Endodermal cell (in vitro differentiated cells): ENCODE measurements at regions not wholly inside any gene's neighbourhood (a gene's known extent, or its start where the extent isn't known, plus 50 kb on each side); places are given as distances from the start of the nearest gene placed in this dataset.

Experiments
- DNase-seq: peaks from one replicate; pipeline ENCODE4 v3.0.0-alpha.2; 2017
- H3K27ac ChIP-seq: 2 replicates; pipeline ENCODE4 v1.5.1; 2013; ENCODE audit warnings: mild to moderate bottlenecking, low read depth, low read length, moderate library complexity
- H3K27me3 ChIP-seq: 2 replicates; pipeline ENCODE4 v1.6.1; 2013; ENCODE audit warnings: mild to moderate bottlenecking, low read length, moderate library complexity; ENCODE audit not compliant: insufficient read depth, control insufficient read depth, poor library complexity, severe bottlenecking
- H3K36me3 ChIP-seq: 2 replicates; pipeline ENCODE4 v1.7.0; 2013; ENCODE audit warnings: mild to moderate bottlenecking, low read length, moderate library complexity; ENCODE audit not compliant: control insufficient read depth, insufficient read depth
- H3K4me1 ChIP-seq: one replicate; pipeline ENCODE4 v1.7.0; 2013; ENCODE audit warnings: low read length; ENCODE audit not compliant: control insufficient read depth, insufficient read depth
- H3K4me3 ChIP-seq: 2 replicates; pipeline ENCODE4 v1.5.1; 2013; ENCODE audit warnings: mild to moderate bottlenecking, low read length, moderate library complexity
- H3K9ac ChIP-seq: 2 replicates; pipeline ENCODE4 v1.6.1; 2013; ENCODE audit warnings: mild to moderate bottlenecking, low read length, moderate library complexity; ENCODE audit not compliant: poor library complexity, severe bottlenecking; ENCODE audit errors: extremely low read depth
- H3K9me3 ChIP-seq: 2 replicates; pipeline ENCODE4 v1.6.1; 2013; ENCODE audit warnings: mild to moderate bottlenecking, low read length, moderate library complexity; ENCODE audit not compliant: control insufficient read depth
- H3K27ac Mint-ChIP-seq: 2 replicates; pipeline ENCODE4 v1.8.0; 2020; ENCODE audit warnings: mixed read lengths
- H3K27me3 Mint-ChIP-seq: 2 replicates; pipeline ENCODE4 v1.8.0; 2021; ENCODE audit warnings: mild to moderate bottlenecking, mixed read lengths; ENCODE audit not compliant: insufficient read depth
- H3K36me3 Mint-ChIP-seq: 2 replicates; pipeline ENCODE4 v1.8.0; 2020; ENCODE audit warnings: low read depth, mixed read lengths
- H3K4me1 Mint-ChIP-seq: 2 replicates; pipeline ENCODE4 v1.8.0; 2020; ENCODE audit warnings: mixed read lengths
- H3K4me3 Mint-ChIP-seq: 2 replicates; pipeline ENCODE4 v1.8.0; 2020; ENCODE audit warnings: mild to moderate bottlenecking, moderate library complexity, mixed read lengths
- H3K9me3 Mint-ChIP-seq: 2 replicates; pipeline ENCODE4 v1.8.0; 2020; ENCODE audit warnings: mild to moderate bottlenecking, mixed read lengths
- CTCF ChIP-seq: fragments of 200-600 bp; sonication (generic); conservative IDR thresholded peaks from 2 replicates; pipeline ENCODE4 v1.5.0; 2021; ENCODE audit warnings: antibody characterized with exemption, mild to moderate bottlenecking
- WGBS, 2 experiments: methylation state at CpG; one replicate each; pipeline versions ENCODE4 v1.1.5 to v1.1.7; 2013; ENCODE audit warnings: missing lambda C conversion rate in 2 of 2, mixed read lengths in 1 of 2; ENCODE audit not compliant: insufficient coverage in 1 of 2, insufficient read length in 1 of 2; 5-methylcytosine and 5-hydroxymethylcytosine counted together

GRCh38 chr14:85301506-85301905 lies 228.4 kb upstream of the FLRT2 start:
- Mint-ChIP-seq H3K27ac (no peak overlapping the region), H3K4me1 (no peaks in the 10 kb centered on the region), H3K9me3 (no peaks in the 10 kb centered on the region), H3K27me3 (no peaks in the 10 kb centered on the region), H3K36me3 (no peaks in the 10 kb centered on the region), H3K4me3 (no peak overlapping the region)
- WGBS, 2 experiments: 87 to 100% methylated on average over 3 to 4 of the region's 4 CpGs
- Histone ChIP-seq H3K4me1 (no peaks in the 10 kb centered on the region), H3K36me3 (no peaks in the 10 kb centered on the region), H3K4me3 (no peak overlapping the region), H3K27ac (no peak overlapping the region), H3K9me3 (no peaks in the 10 kb centered on the region), H3K27me3 (no peaks in the 10 kb centered on the region), H3K9ac (no peak overlapping the region)
- TF ChIP-seq CTCF: no peak
- no peak for DNase-seq

- no peak for DNase-seq
- Histone ChIP-seq H3K36me3 (no peaks in the 10 kb centered on the region), H3K27ac (no peak overlapping the region), H3K4me3 (no peak overlapping the region), H3K9ac (no peak overlapping the region), H3K27me3 (no peaks in the 10 kb centered on the region), H3K4me1 (no peaks in the 10 kb centered on the region), H3K9me3 (no peaks in the 10 kb centered on the region)
- Mint-ChIP-seq H3K9me3 (no peaks in the 10 kb centered on the region), H3K27me3 (no peaks in the 10 kb centered on the region), H3K36me3 (no peaks in the 10 kb centered on the region), H3K4me3 (no peak overlapping the region), H3K4me1 (peaks cover 4% of the 10 kb centered on the region), H3K27ac (no peak overlapping the region)
- TF ChIP-seq CTCF: no peak
- 93% methylated on average over 3 of the region's 3 CpGs; no CpG with 5 or more reads in 1 of the 2 experiments for WGBS, 2 experiments
These were observed 223.9 kb upstream of the FLRT2 start for GRCh38 chr14:85306024-85306423.

GRCh38 chr14:85308531-85309300 lies 221.2 kb upstream of the FLRT2 start:
- Histone ChIP-seq H3K36me3 (no peaks in the 10 kb centered on the region), H3K9ac (no peak overlapping the region), H3K27me3 (no peaks in the 10 kb centered on the region), H3K4me1 (no peaks in the 10 kb centered on the region), H3K27ac (no peak overlapping the region), H3K9me3 (no peaks in the 10 kb centered on the region), H3K4me3 (no peak overlapping the region)
- WGBS, 2 experiments: 90 to 100% methylated on average over 3 to 8 of the region's 8 CpGs
- peaks cover 14% of the 10 kb centered on the region for H3K4me1 Mint-ChIP-seq
- no peaks in the 10 kb centered on the region for H3K36me3 Mint-ChIP-seq
- no peaks in the 10 kb centered on the region for H3K9me3 Mint-ChIP-seq
- no peak overlapping the region for H3K27ac Mint-ChIP-seq
- TF ChIP-seq CTCF: no peak
- H3K4me3 Mint-ChIP-seq: no peak overlapping the region
- H3K27me3 Mint-ChIP-seq: no peaks in the 10 kb centered on the region
- DNase-seq: no peak
